LNCAP (cell line): ENCODE measurements at regions not wholly inside any gene's neighbourhood (a gene's known extent, or its start where the extent isn't known, plus 50 kb on each side); places are given as distances from the start of the nearest gene placed in this dataset.

Source experiments
- CTCF ChIP-seq: fragments of 450-650 bp; IDR thresholded peaks from 2 replicates; pipeline ENCODE4 v1.5.1; 2017; ENCODE audit warnings: mild to moderate bottlenecking

- no peak for TF ChIP-seq CTCF
Observed at GRCh38 chr2:16194931-16195680, 254.8 kb downstream of the MYCN start.

DNA sequence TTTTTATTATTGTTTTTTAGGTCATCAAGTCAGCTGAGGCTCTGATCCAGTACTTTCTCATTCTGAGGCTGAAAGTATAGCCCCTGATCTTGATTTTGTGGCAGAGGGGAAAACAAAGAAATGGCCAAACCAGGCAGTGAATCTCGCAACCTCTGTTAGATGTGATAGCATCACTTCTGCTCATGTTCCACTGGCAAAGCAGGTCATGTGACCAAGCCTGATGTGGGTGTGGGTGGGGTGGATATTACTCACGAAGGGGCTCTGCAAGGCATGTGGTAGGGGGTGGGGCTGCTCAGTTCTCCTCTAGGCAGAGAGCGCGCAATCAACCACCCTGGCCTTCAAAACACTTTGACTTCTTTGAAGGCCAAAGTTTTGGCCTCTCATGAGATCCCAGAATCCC lies 254.2 kb downstream of the MYCN start:
- TF ChIP-seq CTCF: no peak

- no peak for TF ChIP-seq CTCF
Observed at GRCh38 chr2:16194096-16194390, 253.7 kb downstream of the MYCN start.

- TF ChIP-seq CTCF: no peak
Observed at GRCh38 chr2:16192416-16193216, 252.3 kb downstream of the MYCN start.

DNA sequence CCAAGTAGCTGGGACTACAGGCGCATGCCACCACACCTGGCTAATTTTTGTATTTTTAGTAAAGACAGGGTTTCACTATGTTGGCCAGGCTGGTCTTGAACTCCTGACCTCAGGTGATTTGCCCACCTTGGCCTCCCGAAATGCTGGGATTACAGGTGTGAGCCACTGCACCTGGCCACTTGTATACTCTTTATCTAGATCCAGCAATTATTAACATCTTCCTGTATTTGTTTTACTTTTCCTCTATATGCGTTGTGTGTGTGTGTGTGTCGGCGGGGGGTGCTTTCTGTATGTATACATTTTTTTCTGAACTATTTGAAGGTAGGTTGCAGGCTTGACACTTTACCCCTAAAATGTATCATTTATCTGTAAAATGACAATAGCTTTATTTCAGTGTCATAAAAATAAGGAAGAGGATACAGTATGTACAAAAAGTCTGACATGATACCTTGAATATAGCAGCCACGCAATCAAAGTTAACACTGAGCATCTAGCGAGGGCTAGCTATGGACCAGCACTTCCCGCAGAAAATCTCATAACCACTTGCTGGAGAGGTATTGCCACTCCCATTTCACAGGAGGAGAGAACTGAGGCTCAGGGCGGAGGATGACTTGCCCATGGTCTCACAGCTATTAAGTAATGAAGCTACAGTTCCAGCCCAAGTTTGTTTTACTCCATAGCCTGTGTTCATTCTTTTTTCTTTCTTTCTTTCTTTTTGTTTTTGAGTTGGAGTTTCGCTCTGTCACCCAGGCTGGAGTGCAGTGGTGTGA lies 251.3 kb downstream of the MYCN start:
- no peak for TF ChIP-seq CTCF

- TF ChIP-seq CTCF: no peak
Observed at GRCh38 chr2:16190446-16191270, 250.3 kb downstream of the MYCN start.

DNA sequence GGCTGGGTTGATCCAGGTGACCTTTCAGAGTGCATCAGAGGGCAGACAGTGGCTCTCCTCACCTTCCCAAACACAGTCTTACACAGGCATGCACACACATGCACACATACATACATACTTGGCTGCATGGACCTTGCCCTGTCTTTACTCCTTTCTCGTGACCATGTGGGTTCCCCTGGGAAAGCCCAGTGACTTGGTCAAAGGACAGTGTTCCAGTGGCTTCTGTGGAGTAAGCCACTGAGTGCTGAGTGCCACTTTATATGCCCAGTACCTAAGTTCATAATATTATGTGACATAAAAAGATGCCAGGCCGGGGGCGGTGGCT lies 249.4 kb downstream of the MYCN start:
- no peak for TF ChIP-seq CTCF
